Ectodermal cell (in vitro differentiated cells): ENCODE measurements at regions not wholly inside any gene's neighbourhood (a gene's known extent, or its start where the extent isn't known, plus 50 kb on each side); places are given as distances from the start of the nearest gene placed in this dataset.

Experiments
- H3K27ac ChIP-seq: 2 replicates; pipeline ENCODE4 v1.7.0; 2013; ENCODE audit warnings: mild to moderate bottlenecking, low read depth, low read length; ENCODE audit not compliant: insufficient read depth, poor library complexity, severe bottlenecking
- H3K27me3 ChIP-seq: 2 replicates; pipeline ENCODE4 v1.7.0; 2013; ENCODE audit warnings: mild to moderate bottlenecking, low read length; ENCODE audit not compliant: insufficient read depth, control insufficient read depth, poor library complexity, severe bottlenecking
- H3K36me3 ChIP-seq: one replicate; pipeline ENCODE4 v1.7.0; 2013; ENCODE audit warnings: low read length; ENCODE audit not compliant: control insufficient read depth, insufficient read depth
- H3K4me1 ChIP-seq: one replicate; pipeline ENCODE4 v1.7.0; 2013; ENCODE audit warnings: low read length; ENCODE audit not compliant: control insufficient read depth, insufficient read depth
- H3K4me3 ChIP-seq: 2 replicates; pipeline ENCODE4 v1.7.0; 2013; ENCODE audit warnings: low read depth, low read length, control low read depth; ENCODE audit not compliant: insufficient read depth
- H3K9me3 ChIP-seq: 2 replicates; pipeline ENCODE4 v1.7.0; 2013; ENCODE audit warnings: mild to moderate bottlenecking, low read length, moderate library complexity; ENCODE audit not compliant: control insufficient read depth
- WGBS, 2 experiments: methylation state at CpG; one replicate each; pipeline ENCODE4 v1.1.7; 2013; ENCODE audit warnings: missing lambda C conversion rate in 2 of 2; 5-methylcytosine and 5-hydroxymethylcytosine counted together

- 88 to 94% methylated on average over 3 to 4 of the region's 4 CpGs for WGBS, 2 experiments
- Histone ChIP-seq H3K27me3 (no peaks in the 10 kb centered on the region), H3K27ac (no peak overlapping the region)
Measured at GRCh38 chr6:82094166-82094806, 153.3 kb downstream of the IBTK start.

DNA sequence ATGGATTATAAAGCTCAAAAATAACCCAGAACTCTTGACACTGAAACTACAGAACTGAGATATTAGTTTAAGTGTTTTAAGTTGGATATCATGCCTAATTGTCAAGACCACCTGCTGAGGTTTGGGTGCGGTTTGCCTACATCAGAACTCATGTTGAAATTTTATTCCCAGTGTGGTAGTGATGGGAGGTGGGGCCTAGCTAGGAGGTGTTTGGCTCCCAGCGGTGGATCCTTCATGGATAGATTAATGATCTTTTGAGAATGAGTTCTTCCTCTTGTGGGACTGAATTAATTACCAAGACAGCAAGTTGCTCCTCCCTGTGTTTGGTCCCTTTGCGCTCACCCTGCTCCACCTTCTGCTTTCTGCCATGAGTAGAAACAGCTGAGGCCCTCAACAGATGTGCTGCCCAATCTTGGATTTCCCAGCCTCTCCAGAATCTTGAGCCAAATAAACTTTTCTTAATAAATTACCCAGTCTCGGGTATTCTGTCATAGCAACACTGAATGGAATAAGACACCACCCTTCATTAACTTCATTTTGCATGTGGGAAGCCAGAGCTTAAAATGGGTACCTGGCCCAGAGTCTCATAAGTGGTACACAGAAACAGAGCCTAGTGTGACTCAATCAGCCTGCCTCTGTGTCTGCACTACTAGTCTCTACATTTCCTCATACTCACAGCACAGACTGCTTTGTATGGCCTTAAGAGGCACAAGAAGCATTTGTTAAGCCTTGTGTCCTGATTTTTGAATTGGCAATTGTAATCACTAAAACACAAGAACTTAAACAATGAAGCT, 158.4 kb downstream of the IBTK start:
- no peaks in the 10 kb centered on the region for H3K4me1 ChIP-seq
- no peak overlapping the region for H3K4me3 ChIP-seq
- no peak overlapping the region for H3K27ac ChIP-seq
- no peaks in the 10 kb centered on the region for H3K9me3 ChIP-seq
- no peaks in the 10 kb centered on the region for H3K36me3 ChIP-seq
- no peaks in the 10 kb centered on the region for H3K27me3 ChIP-seq
- 90 to 97% methylated on average over 4 of the region's 4 CpGs for WGBS, 2 experiments

More at GRCh38 chr6:82094166-82094806, 153.3 kb downstream of the IBTK start:
- Histone ChIP-seq H3K4me3 (no peak overlapping the region), H3K4me1 (no peaks in the 10 kb centered on the region), H3K9me3 (no peaks in the 10 kb centered on the region), H3K36me3 (no peaks in the 10 kb centered on the region)

DNA sequence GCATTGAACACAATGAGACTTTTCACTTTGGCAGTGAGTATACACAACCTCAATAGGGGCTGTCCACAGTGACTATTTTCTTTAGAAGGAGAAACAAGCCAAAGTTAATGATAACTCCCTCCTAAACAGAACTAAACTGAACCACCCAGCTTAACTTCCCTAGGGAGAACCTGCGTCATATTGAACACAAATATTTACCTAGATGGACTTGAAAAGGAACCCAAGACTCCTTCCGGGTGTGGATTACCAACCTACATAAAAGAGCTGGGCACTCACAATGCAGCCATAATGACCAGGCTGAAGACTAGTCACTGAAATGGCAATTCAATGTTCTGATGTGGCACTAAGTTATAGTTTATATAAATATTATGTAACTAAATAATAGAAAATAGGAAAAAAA, 160.6 kb downstream of the IBTK start:
- Histone ChIP-seq H3K27ac (no peak overlapping the region), H3K9me3 (no peaks in the 10 kb centered on the region), H3K4me3 (no peak overlapping the region), H3K4me1 (no peaks in the 10 kb centered on the region), H3K36me3 (no peaks in the 10 kb centered on the region), H3K27me3 (no peaks in the 10 kb centered on the region)
- WGBS, 2 experiments = 93 to 98% methylated on average over 2 of the region's 2 CpGs

DNA sequence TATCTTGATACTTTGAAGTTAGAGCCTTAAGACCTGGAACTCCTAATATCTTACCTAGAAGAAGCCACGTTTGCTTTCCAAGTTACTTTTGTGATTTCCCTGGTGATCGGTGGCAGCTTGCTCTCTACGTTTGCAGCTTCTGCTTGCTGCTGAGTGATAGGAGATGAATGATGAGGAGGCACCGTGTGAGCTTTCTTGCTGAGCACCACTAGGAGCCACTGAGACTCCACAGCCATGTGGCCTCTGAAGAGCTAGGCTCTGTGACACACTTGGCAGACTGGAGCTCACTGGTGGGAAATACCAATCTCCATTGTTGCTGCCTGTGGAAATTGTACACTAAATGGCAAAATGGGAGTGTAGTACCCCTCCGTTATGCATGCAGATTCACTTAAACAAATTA, 161.8 kb downstream of the IBTK start:
- Histone ChIP-seq H3K27ac (no peak overlapping the region), H3K27me3 (no peaks in the 10 kb centered on the region), H3K36me3 (no peaks in the 10 kb centered on the region), H3K4me3 (no peak overlapping the region), H3K4me1 (no peaks in the 10 kb centered on the region), H3K9me3 (no peaks in the 10 kb centered on the region)
- 65 to 75% methylated on average over 4 to 5 of the region's 5 CpGs for WGBS, 2 experiments

DNA sequence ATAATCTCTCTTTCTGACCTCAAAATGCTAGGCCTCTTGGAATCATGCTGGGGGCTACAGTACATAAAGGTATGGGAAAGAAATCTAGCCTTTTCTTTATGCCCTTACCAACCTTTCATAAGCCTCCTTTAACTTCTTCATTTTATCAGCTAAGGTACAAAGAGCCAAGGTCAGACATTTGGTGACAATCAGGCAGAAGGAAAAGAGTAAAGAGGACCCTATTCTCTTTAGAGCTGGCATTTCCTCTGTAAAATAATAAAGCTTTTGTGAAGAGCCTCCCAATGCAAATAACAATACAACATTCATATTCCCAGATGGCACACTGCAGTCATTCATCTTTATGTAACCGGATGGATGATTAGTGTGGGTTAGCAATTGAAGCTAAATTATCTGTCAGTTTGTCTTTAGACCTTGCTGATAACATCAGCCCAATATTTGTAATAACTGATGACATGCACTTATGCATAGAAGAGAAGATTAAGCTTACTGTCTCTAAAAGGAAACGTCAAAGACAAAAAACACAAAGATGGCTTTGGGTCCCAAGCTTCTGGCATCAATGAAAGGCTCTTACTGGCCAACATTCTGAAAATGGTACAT, 163.1 kb downstream of the IBTK start:
- no peak overlapping the region for H3K4me3 ChIP-seq
- no peaks in the 10 kb centered on the region for H3K36me3 ChIP-seq
- no peak overlapping the region for H3K27ac ChIP-seq
- 90 to 92% methylated on average over 1 to 2 of the region's 2 CpGs for WGBS, 2 experiments
- no peaks in the 10 kb centered on the region for H3K9me3 ChIP-seq
- no peaks in the 10 kb centered on the region for H3K4me1 ChIP-seq
- no peaks in the 10 kb centered on the region for H3K27me3 ChIP-seq

- Histone ChIP-seq H3K9me3 (no peaks in the 10 kb centered on the region), H3K4me3 (no peak overlapping the region), H3K27ac (no peak overlapping the region), H3K36me3 (no peaks in the 10 kb centered on the region), H3K27me3 (no peaks in the 10 kb centered on the region), H3K4me1 (no peaks in the 10 kb centered on the region)
- 86% methylated on average over 1 of the region's 1 CpG; no CpG with 5 or more reads in 1 of the 2 experiments for WGBS, 2 experiments
Measured at GRCh38 chr6:82083646-82084045, 163.9 kb downstream of the IBTK start.

- no peaks in the 10 kb centered on the region for H3K4me1 ChIP-seq
- H3K4me3 ChIP-seq = no peak overlapping the region
- 89 to 100% methylated on average over 1 of the region's 1 CpG for WGBS, 2 experiments
- H3K36me3 ChIP-seq = no peaks in the 10 kb centered on the region
- no peak overlapping the region for H3K27ac ChIP-seq
- no peaks in the 10 kb centered on the region for H3K27me3 ChIP-seq
- H3K9me3 ChIP-seq = no peaks in the 10 kb centered on the region
Measured at GRCh38 chr6:82080767-82081166, 166.8 kb downstream of the IBTK start.

DNA sequence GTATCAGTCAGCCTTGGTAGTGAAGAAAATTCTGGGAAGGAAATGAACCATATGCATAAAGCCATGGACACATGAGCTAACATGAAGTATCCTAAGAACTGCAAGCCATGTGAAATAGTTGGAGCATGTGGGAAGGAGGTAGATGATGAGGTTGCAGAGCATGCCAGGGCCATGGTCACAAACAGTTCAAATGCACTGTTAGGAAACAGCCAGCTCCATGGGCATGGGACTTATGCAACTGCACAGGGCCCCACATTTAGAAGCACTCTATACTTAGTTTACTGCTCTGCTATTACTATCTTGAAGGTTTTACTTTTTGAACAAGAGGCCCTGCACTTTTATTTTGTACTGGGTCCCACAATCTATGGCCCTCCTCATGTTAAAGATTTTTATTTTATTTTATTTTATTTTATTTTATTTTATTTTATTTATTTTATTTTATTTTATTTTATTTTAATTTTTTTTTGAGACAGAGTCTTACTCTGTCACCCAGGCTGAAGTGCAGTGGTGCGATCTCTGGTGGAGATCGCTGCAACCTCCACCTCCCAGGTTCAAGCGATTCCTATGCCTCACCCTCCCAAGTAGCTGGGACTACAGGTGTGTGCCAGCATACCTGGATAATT, 169.1 kb downstream of the IBTK start:
- Histone ChIP-seq H3K27ac (no peak overlapping the region), H3K4me3 (no peak overlapping the region), H3K36me3 (no peaks in the 10 kb centered on the region), H3K9me3 (no peaks in the 10 kb centered on the region), H3K27me3 (no peaks in the 10 kb centered on the region), H3K4me1 (no peaks in the 10 kb centered on the region)
- 98 to 100% methylated on average over 3 of the region's 3 CpGs for whole genome bisulfite sequencing, 2 experiments

DNA sequence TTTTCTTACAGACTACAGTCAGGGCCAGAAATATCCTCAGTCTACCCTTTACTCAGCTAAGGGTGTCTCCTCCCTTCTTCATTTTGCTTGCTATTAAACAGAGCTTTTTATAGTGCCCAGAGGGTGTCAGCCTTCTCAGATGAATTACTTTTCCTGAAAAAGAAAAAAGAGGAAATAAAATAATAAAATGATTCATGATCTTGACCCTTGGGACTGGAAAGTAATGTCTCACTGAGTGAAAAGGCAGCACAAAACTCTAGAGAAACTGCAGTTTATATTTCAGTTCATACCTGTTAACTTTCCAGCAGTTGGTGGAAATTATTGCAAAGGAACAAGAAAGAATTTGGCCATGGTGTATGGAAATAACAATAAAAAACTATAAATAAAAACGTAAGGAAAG, 170.6 kb downstream of the IBTK start:
- no peaks in the 10 kb centered on the region for H3K27me3 ChIP-seq
- no peak overlapping the region for H3K27ac ChIP-seq
- no peaks in the 10 kb centered on the region for H3K36me3 ChIP-seq
- no peaks in the 10 kb centered on the region for H3K9me3 ChIP-seq
- no peaks in the 10 kb centered on the region for H3K4me1 ChIP-seq
- WGBS, 2 experiments = 70 to 80% methylated on average over 1 of the region's 1 CpG
- H3K4me3 ChIP-seq = no peak overlapping the region

- Histone ChIP-seq H3K9me3 (no peaks in the 10 kb centered on the region), H3K4me3 (no peak overlapping the region), H3K27ac (no peak overlapping the region), H3K27me3 (no peaks in the 10 kb centered on the region), H3K4me1 (no peaks in the 10 kb centered on the region), H3K36me3 (no peaks in the 10 kb centered on the region)
- 85 to 88% methylated on average over 2 of the region's 2 CpGs for WGBS, 2 experiments
Measured at GRCh38 chr6:82074556-82074955, 173.0 kb downstream of the IBTK start.
